Stimulated activated naive CD8-positive, alpha-beta T cell treated with anti-CD3 and anti-CD28 coated beads, Interleukin-15, Interleukin-2, amounts not matched to agents 100 ng/mL and 50 ng/mL, for 24 hours (primary cell): ENCODE measurements at regions not wholly inside any gene's neighbourhood (a gene's known extent, or its start where the extent isn't known, plus 50 kb on each side); places are given as distances from the start of the nearest gene placed in this dataset.
"Not testable (repeated sequence)": the region's sequence is repeated elsewhere in the genome, so short reads cannot be mapped to it uniquely, and the experiment has no call there.

ENCODE experiments used
- H3K27ac Mint-ChIP-seq: one replicate; pipeline ENCODE4 v1.8.0; 2021; ENCODE audit warnings: mild to moderate bottlenecking, mixed read lengths
- H3K27me3 Mint-ChIP-seq: one replicate; pipeline ENCODE4 v1.8.0; 2021; ENCODE audit warnings: mixed read lengths
- H3K36me3 Mint-ChIP-seq: one replicate; pipeline ENCODE4 v1.8.0; 2021; ENCODE audit warnings: low read depth, mixed read lengths
- H3K4me1 Mint-ChIP-seq: one replicate; pipeline ENCODE4 v1.8.0; 2021; ENCODE audit warnings: low read depth, mixed read lengths
- H3K4me3 Mint-ChIP-seq: one replicate; pipeline ENCODE4 v1.8.0; 2021; ENCODE audit warnings: mild to moderate bottlenecking, mixed read lengths
- H3K9me3 Mint-ChIP-seq: one replicate; pipeline ENCODE4 v1.8.0; 2021; ENCODE audit warnings: mixed read lengths

GRCh38 chr6:9754515-9754914, 660.4 kb downstream of the TFAP2A start:
- Mint-ChIP-seq H3K27me3 (no peaks in the 10 kb centered on the region), H3K4me1 (no peaks in the 10 kb centered on the region), H3K27ac (no peak overlapping the region), H3K36me3 (no peaks in the 10 kb centered on the region), H3K4me3 (no peak overlapping the region), H3K9me3 (peaks cover 14% of the 10 kb centered on the region)

- H3K4me1 Mint-ChIP-seq, result no peaks in the 10 kb centered on the region
- H3K27me3 Mint-ChIP-seq, result no peaks in the 10 kb centered on the region
- H3K36me3 Mint-ChIP-seq, result no peaks in the 10 kb centered on the region
Measured at GRCh38 chr6:9745966-9746365, 668.9 kb downstream of the TFAP2A start.

GRCh38 chr6:9745476-9745875, 669.4 kb downstream of the TFAP2A start:
- Mint-ChIP-seq H3K27ac (no peak overlapping the region), H3K9me3 (no peaks in the 10 kb centered on the region), H3K4me1 (no peaks in the 10 kb centered on the region)

More at GRCh38 chr6:9745966-9746365, 668.9 kb downstream of the TFAP2A start:
- Mint-ChIP-seq H3K9me3 (no peaks in the 10 kb centered on the region), H3K27ac (no peak overlapping the region), H3K4me3 (no peak overlapping the region)

GRCh38 chr6:9744119-9744518, 670.8 kb downstream of the TFAP2A start:
- Mint-ChIP-seq H3K9me3 (no peaks in the 10 kb centered on the region), H3K27me3 (no peaks in the 10 kb centered on the region), H3K4me1 (no peaks in the 10 kb centered on the region), H3K27ac (no peak overlapping the region), H3K4me3 (no peak overlapping the region), H3K36me3 (no peaks in the 10 kb centered on the region)

More at GRCh38 chr6:9745476-9745875, 669.4 kb downstream of the TFAP2A start:
- Mint-ChIP-seq H3K4me3 (no peak overlapping the region), H3K27me3 (no peaks in the 10 kb centered on the region), H3K36me3 (no peaks in the 10 kb centered on the region)

GRCh38 chr6:9732056-9732455, 682.8 kb downstream of the TFAP2A start:
- no peaks in the 10 kb centered on the region for H3K27me3 Mint-ChIP-seq
- H3K9me3 Mint-ChIP-seq, result peaks cover 6% of the 10 kb centered on the region
- no peak overlapping the region for H3K27ac Mint-ChIP-seq
- no peak overlapping the region for H3K4me3 Mint-ChIP-seq
- H3K4me1 Mint-ChIP-seq, result no peaks in the 10 kb centered on the region
- H3K36me3 Mint-ChIP-seq, result no peaks in the 10 kb centered on the region

- not testable (repeated sequence) for H3K27ac Mint-ChIP-seq, H3K36me3 Mint-ChIP-seq, H3K9me3 Mint-ChIP-seq, H3K4me1 Mint-ChIP-seq, H3K27me3 Mint-ChIP-seq, H3K4me3 Mint-ChIP-seq
Measured at GRCh38 chr6:9725776-9726175, 689.1 kb downstream of the TFAP2A start.

- Mint-ChIP-seq H3K4me1 (no peaks in the 10 kb centered on the region), H3K9me3 (no peaks in the 10 kb centered on the region), H3K4me3 (no peak overlapping the region), H3K27me3 (no peaks in the 10 kb centered on the region), H3K36me3 (no peaks in the 10 kb centered on the region), H3K27ac (no peak overlapping the region)
Measured at GRCh38 chr6:9717568-9717967, 697.3 kb downstream of the TFAP2A start.

- Mint-ChIP-seq H3K9me3 (peaks cover 3% of the 10 kb centered on the region), H3K36me3 (no peaks in the 10 kb centered on the region), H3K27ac (no peak overlapping the region), H3K4me3 (no peak overlapping the region), H3K27me3 (no peaks in the 10 kb centered on the region), H3K4me1 (no peaks in the 10 kb centered on the region)
Measured at GRCh38 chr6:9711365-9711764, 703.5 kb downstream of the TFAP2A start.

GRCh38 chr6:9710574-9710973, 704.3 kb downstream of the TFAP2A start:
- no peaks in the 10 kb centered on the region for H3K27me3 Mint-ChIP-seq
- H3K36me3 Mint-ChIP-seq, result no peaks in the 10 kb centered on the region
- H3K4me3 Mint-ChIP-seq, result no peak overlapping the region

GRCh38 chr6:9708600-9708999, 706.3 kb downstream of the TFAP2A start:
- no peak overlapping the region for H3K4me3 Mint-ChIP-seq
- no peaks in the 10 kb centered on the region for H3K36me3 Mint-ChIP-seq
- peaks cover 3% of the 10 kb centered on the region for H3K9me3 Mint-ChIP-seq
- H3K4me1 Mint-ChIP-seq, result no peaks in the 10 kb centered on the region
- H3K27ac Mint-ChIP-seq, result no peak overlapping the region
- no peaks in the 10 kb centered on the region for H3K27me3 Mint-ChIP-seq

More at GRCh38 chr6:9710574-9710973, 704.3 kb downstream of the TFAP2A start:
- H3K9me3 Mint-ChIP-seq, result peaks cover 3% of the 10 kb centered on the region
- H3K27ac Mint-ChIP-seq, result no peak overlapping the region
- no peaks in the 10 kb centered on the region for H3K4me1 Mint-ChIP-seq

GRCh38 chr6:9704989-9705388, 709.9 kb downstream of the TFAP2A start:
- H3K27ac Mint-ChIP-seq, result no peak overlapping the region
- peaks cover 3% of the 10 kb centered on the region for H3K9me3 Mint-ChIP-seq
- no peaks in the 10 kb centered on the region for H3K4me1 Mint-ChIP-seq
- H3K36me3 Mint-ChIP-seq, result no peaks in the 10 kb centered on the region
- no peaks in the 10 kb centered on the region for H3K27me3 Mint-ChIP-seq
- no peak overlapping the region for H3K4me3 Mint-ChIP-seq

- Mint-ChIP-seq H3K27ac (no peak overlapping the region), H3K36me3 (no peaks in the 10 kb centered on the region), H3K27me3 (no peaks in the 10 kb centered on the region), H3K4me1 (no peaks in the 10 kb centered on the region), H3K9me3 (no peaks in the 10 kb centered on the region), H3K4me3 (no peak overlapping the region)
Measured at GRCh38 chr6:9702914-9703313, 712.0 kb downstream of the TFAP2A start.

GRCh38 chr6:9699888-9700287, 715.0 kb downstream of the TFAP2A start:
- Mint-ChIP-seq H3K27ac (no peak overlapping the region), H3K4me3 (no peak overlapping the region), H3K4me1 (no peaks in the 10 kb centered on the region), H3K9me3 (no peaks in the 10 kb centered on the region), H3K36me3 (no peaks in the 10 kb centered on the region), H3K27me3 (no peaks in the 10 kb centered on the region)

GRCh38 chr6:9697263-9697931, 717.5 kb downstream of the TFAP2A start:
- Mint-ChIP-seq H3K36me3 (no peaks in the 10 kb centered on the region), H3K27me3 (no peaks in the 10 kb centered on the region), H3K4me3 (no peak overlapping the region), H3K9me3 (no peaks in the 10 kb centered on the region), H3K27ac (no peak overlapping the region), H3K4me1 (no peaks in the 10 kb centered on the region)

GRCh38 chr6:9690388-9690787, 724.5 kb downstream of the TFAP2A start:
- Mint-ChIP-seq H3K27ac (no peak overlapping the region), H3K36me3 (no peaks in the 10 kb centered on the region), H3K4me1 (no peaks in the 10 kb centered on the region), H3K4me3 (no peak overlapping the region), H3K27me3 (no peaks in the 10 kb centered on the region), H3K9me3 (no peaks in the 10 kb centered on the region)

GRCh38 chr6:9680727-9681126, 734.1 kb downstream of the TFAP2A start:
- H3K27ac Mint-ChIP-seq, H3K4me3 Mint-ChIP-seq, H3K27me3 Mint-ChIP-seq, H3K36me3 Mint-ChIP-seq, H3K4me1 Mint-ChIP-seq: not testable (repeated sequence)
- peaks cover 15% of the 10 kb centered on the region for H3K9me3 Mint-ChIP-seq
